Thyroid gland (tissue), 4 donors: ENCODE measurements at regions not wholly inside any gene's neighbourhood (a gene's known extent, or its start where the extent isn't known, plus 50 kb on each side); places are given as distances from the start of the nearest gene placed in this dataset.

Source experiments
- CTCF ChIP-seq, 6 experiments: fragments of 200-600 bp in 3 of 6; fragments of 450-650 bp in 3 of 6; sonication (generic) in 3 of 6; IDR thresholded peaks; one replicate each; pipeline ENCODE4 v1.5.1; 2016 to 2019; ENCODE audit warnings: antibody characterized with exemption in 6 of 6, mild to moderate bottlenecking in 2 of 6, inconsistent platforms in 1 of 6, moderate library complexity in 1 of 6
- POLR2A ChIP-seq, 2 donors: fragments of 450-650 bp; IDR thresholded peaks; one replicate each; pipeline ENCODE4 v1.6.1; 2017; ENCODE audit warnings: antibody characterized with exemption in 2 of 2, mild to moderate bottlenecking in 2 of 2, moderate library complexity in 1 of 2

- no peak for TF ChIP-seq CTCF (IDR thresholded peaks at IDR 0.05)
- no peak for TF ChIP-seq POLR2A (IDR thresholded peaks at IDR 0.05)
Observed at GRCh38 chr12:58140395-58140794, 199.0 kb downstream of the ATP23 start.
